GM12891 (cell line): ENCODE measurements at regions not wholly inside any gene's neighbourhood (a gene's known extent, or its start where the extent isn't known, plus 50 kb on each side); places are given as distances from the start of the nearest gene placed in this dataset.

Source experiments
- POLR2A ChIP-seq: IDR thresholded peaks from 2 replicates; pipeline ENCODE4 v1.6.1; 2011; ENCODE audit warnings: low read depth, low read length, control low read depth
- POLR2AphosphoS5 ChIP-seq: IDR thresholded peaks from 2 replicates; pipeline ENCODE4 v1.6.1; 2011; ENCODE audit warnings: low read depth, low read length, control low read depth

- TF ChIP-seq POLR2AphosphoS5: no peak
- no peak for TF ChIP-seq POLR2A
Measured at GRCh38 chr11:13160806-13161205, 116.8 kb upstream of the BMAL1 start.
